IMR-90 (cell line): ENCODE measurements at regions not wholly inside any gene's neighbourhood (a gene's known extent, or its start where the extent isn't known, plus 50 kb on each side); places are given as distances from the start of the nearest gene placed in this dataset.

ENCODE experiments used
- ATAC-seq: fragments of 200-7000 bp; cut with Tn5 transposase; 2 replicates; pipeline ENCODE4 v1.9.1; 2020; ENCODE audit warnings: low read depth, mild to moderate bottlenecking, moderate library complexity
- BruUV-seq: library from RNA; stranded (reverse); fragments of 400-500 nt; replicated peaks from 2 replicates; lab custom pipeline; 2021; lab: Mats Ljungman, UMichigan
- CTCF ChIA-PET: fragments of 300-600 bp; formaldehyde crosslinking; extraction: SDS; loops from one replicate; lab custom pipeline; 2021; ENCODE audit warnings: antibody characterized with exemption; lab: Yijun Ruan, JAX
- POLR2A ChIA-PET: fragments of 300-600 bp; sonication (Branson Sonifier 250); formaldehyde crosslinking; loops from one replicate; lab custom pipeline; 2022; ENCODE audit warnings: antibody characterized with exemption; ENCODE audit not compliant: unreplicated experiment; lab: Charles Lee
- DNase-seq: peaks from one replicate; pipeline ENCODE4 v3.0.0; 2013
- H2AFZ ChIP-seq: replicated peaks from 2 replicates; pipeline ENCODE3; 2013; ENCODE audit warnings: low read length, mild to moderate bottlenecking; ENCODE audit not compliant: poor library complexity
- H2AK5ac ChIP-seq: 2 replicates; pipeline ENCODE4 v1.6.1; 2013; ENCODE audit warnings: low read depth, low read length, inconsistent platforms
- H2AK9ac ChIP-seq: replicated peaks from 2 replicates; pipeline ENCODE3; 2013; ENCODE audit warnings: mild to moderate bottlenecking, low read depth, low read length, moderate library complexity; ENCODE audit not compliant: poor library complexity
- H2BK120ac ChIP-seq: 2 replicates; pipeline ENCODE4 v1.6.1; 2013; ENCODE audit warnings: low read depth, low read length, inconsistent platforms
- H2BK15ac ChIP-seq: 3 replicates; pipeline ENCODE4 v1.6.1; 2013; ENCODE audit warnings: low read depth, low read length, inconsistent platforms
- H2BK20ac ChIP-seq: 2 replicates; pipeline ENCODE4 v1.6.1; 2013; ENCODE audit warnings: low read depth, mild to moderate bottlenecking, inconsistent platforms, low read length, moderate library complexity
- H2BK5ac ChIP-seq: 2 replicates; pipeline ENCODE4 v1.6.1; 2013; ENCODE audit warnings: mild to moderate bottlenecking, low read depth, low read length, inconsistent platforms; ENCODE audit not compliant: poor library complexity, severe bottlenecking
- H3K14ac ChIP-seq: replicated peaks from 2 replicates; pipeline ENCODE4 v1.6.1; 2013; ENCODE audit warnings: low read depth, low read length, inconsistent platforms
- H3K18ac ChIP-seq: 2 replicates; pipeline ENCODE4 v1.6.1; 2013; ENCODE audit warnings: low read depth, low read length, control low read depth
- H3K23ac ChIP-seq: 2 replicates; pipeline ENCODE4 v1.6.1; 2013; ENCODE audit warnings: low read depth, low read length, inconsistent platforms
- H3K27ac ChIP-seq: 2 replicates; pipeline ENCODE4 v1.5.1; 2013; ENCODE audit warnings: mild to moderate bottlenecking, control low read depth, low read length; ENCODE audit not compliant: insufficient read depth
- H3K27me3 ChIP-seq: 2 replicates; pipeline ENCODE4 v1.6.1; 2013; ENCODE audit warnings: low read length; ENCODE audit not compliant: control insufficient read depth, insufficient read depth
- H3K36me3 ChIP-seq: 2 replicates; pipeline ENCODE4 v1.6.1; 2013; ENCODE audit warnings: low read length, mixed read lengths; ENCODE audit not compliant: control insufficient read depth, insufficient read depth
- H3K4ac ChIP-seq: 2 replicates; pipeline ENCODE4 v1.6.1; 2013; ENCODE audit warnings: low read depth, low read length, inconsistent platforms
- H3K4me1 ChIP-seq: 2 replicates; pipeline ENCODE4 v1.6.1; 2013; ENCODE audit warnings: low read length, mixed read lengths; ENCODE audit not compliant: control insufficient read depth, insufficient read depth
- H3K4me2 ChIP-seq: 2 replicates; pipeline ENCODE4 v1.6.1; 2013; ENCODE audit warnings: low read depth, mild to moderate bottlenecking, control low read depth, low read length, moderate library complexity
- H3K4me3 ChIP-seq: 2 replicates; pipeline ENCODE4 v1.5.1; 2013; ENCODE audit warnings: low read depth, mild to moderate bottlenecking, control low read depth, low read length, moderate library complexity; ENCODE audit not compliant: insufficient read depth
- H3K56ac ChIP-seq: 2 replicates; pipeline ENCODE4 v1.6.1; 2013; ENCODE audit warnings: low read length, inconsistent platforms; ENCODE audit not compliant: insufficient read depth; ENCODE audit errors: extremely low read depth
- H3K79me1 ChIP-seq, 2 experiments: 2 replicates each; pipeline ENCODE4 v1.6.1; 2013; ENCODE audit warnings: low read length in 2 of 2, inconsistent platforms in 1 of 2, low read depth in 1 of 2
- H3K9ac ChIP-seq: 2 replicates; pipeline ENCODE4 v1.6.1; 2013; ENCODE audit warnings: low read depth, low read length, control low read depth
- H3K9me1 ChIP-seq: 2 replicates; pipeline ENCODE4 v1.6.1; 2013; ENCODE audit warnings: low read length, inconsistent platforms; ENCODE audit not compliant: insufficient read depth
- H3K9me3 ChIP-seq: 2 replicates; pipeline ENCODE4 v1.6.1; 2013; ENCODE audit warnings: low read length; ENCODE audit not compliant: control insufficient read depth, insufficient read depth
- H4K20me1 ChIP-seq: 2 replicates; pipeline ENCODE4 v1.6.1; 2013; ENCODE audit warnings: low read length, inconsistent platforms; ENCODE audit not compliant: insufficient read depth
- H4K5ac ChIP-seq: 2 replicates; pipeline ENCODE4 v1.6.1; 2013; ENCODE audit warnings: mild to moderate bottlenecking, low read depth, low read length, control low read depth
- H4K8ac ChIP-seq, 2 experiments: 2 replicates each; pipeline ENCODE4 v1.6.1; 2013; ENCODE audit warnings: low read depth in 2 of 2, low read length in 2 of 2, control low read depth in 1 of 2, inconsistent platforms in 1 of 2
- H4K91ac ChIP-seq: 2 replicates; pipeline ENCODE4 v1.6.1; 2013; ENCODE audit warnings: low read depth, low read length, inconsistent platforms; ENCODE audit not compliant: insufficient read depth
- BHLHE40 ChIP-seq: fragments of 150-350 bp; IDR thresholded peaks from 2 replicates; pipeline ENCODE4 v1.6.1; 2016; ENCODE audit warnings: mild to moderate bottlenecking, low read depth, low read length
- CHD1 ChIP-seq: IDR thresholded peaks from 2 replicates; pipeline ENCODE4 v1.6.1; 2012; ENCODE audit warnings: low read depth, low read length, improper control_type of control experiment
- ELK1 ChIP-seq: fragments of 150-350 bp; IDR thresholded peaks from 2 replicates; pipeline ENCODE4 v1.6.1; 2016; ENCODE audit warnings: low read depth, mild to moderate bottlenecking, low read length, moderate library complexity, borderline replicate concordance
- FOS ChIP-seq: fragments of 150-350 bp; IDR thresholded peaks from 2 replicates; pipeline ENCODE4 v1.6.1; 2016; ENCODE audit warnings: low read depth, low read length
- MAFK ChIP-seq: IDR thresholded peaks from 2 replicates; pipeline ENCODE4 v1.6.1; 2012; ENCODE audit warnings: low read depth, low read length, improper control_type of control experiment
- MXI1 ChIP-seq: IDR thresholded peaks from 2 replicates; pipeline ENCODE4 v1.6.1; 2012; ENCODE audit warnings: low read depth, mild to moderate bottlenecking, low read length, moderate library complexity, borderline replicate concordance
- NFE2L2 ChIP-seq: fragments of 150-350 bp; IDR thresholded peaks from 2 replicates; pipeline ENCODE4 v1.6.1; 2016; ENCODE audit warnings: low read depth, mild to moderate bottlenecking, low read length
- POLR2A ChIP-seq: IDR thresholded peaks from 2 replicates; pipeline ENCODE4 v1.6.1; 2012; ENCODE audit warnings: mild to moderate bottlenecking, low read depth, low read length
- RCOR1 ChIP-seq: IDR thresholded peaks from 2 replicates; pipeline ENCODE4 v1.6.1; 2012; ENCODE audit warnings: mild to moderate bottlenecking, low read length, improper control_type of control experiment; ENCODE audit not compliant: insufficient replicate concordance
- WGBS, 2 experiments: methylation state at CpG; one replicate each; pipeline versions ENCODE4 v1.1.5 to v1.1.7; 2013; ENCODE audit warnings: missing lambda C conversion rate in 2 of 2; ENCODE audit not compliant: insufficient read length in 1 of 2; ENCODE audit errors: extremely low coverage in 2 of 2; 5-methylcytosine and 5-hydroxymethylcytosine counted together
- dilution Hi-C: fragments of 300-500 bp; cut with HindIII; formaldehyde crosslinking; loops from one replicate; pipeline ENCODE4 v1.14.3; 2018; ENCODE audit warnings: low sequenced_read_pairs; ENCODE audit not compliant: unreplicated experiment
- in situ Hi-C: fragments of 300-500 bp; cut with MboI; formaldehyde crosslinking; loops from 3 replicates; pipeline ENCODE4 v1.14.3; 2019; ENCODE audit warnings: low sequenced_read_pairs, inconsistent platforms, mixed read lengths
- intact Hi-C: fragments of 100-400 bp; cut with micrococcal nuclease; formaldehyde crosslinking; loops from 2 replicates; pipeline ENCODE4 v1.10.0; 2022
- TF ChIP-seq, protein P1 (sequence below): conservative IDR thresholded peaks from 2 replicates; pipeline ENCODE4 v1.5.1; 2012; ENCODE audit warnings: mild to moderate bottlenecking, low read depth, low read length, improper control_type of control experiment

GRCh38 chr19:27672309-27673047 lies 1540.5 kb downstream of the UQCRFS1 start:
- dilution Hi-C loops = no loop called here
- H2BK15ac ChIP-seq = no peak overlapping the region
- H2AK9ac ChIP-seq = no peak overlapping the region
- no peak overlapping the region for H4K8ac ChIP-seq
- no peak overlapping the region for H3K18ac ChIP-seq
- H3K4me1 ChIP-seq = no peaks in the 10 kb centered on the region
- no peak overlapping the region for H3K14ac ChIP-seq
- no peak overlapping the region for H2BK20ac ChIP-seq
- no peak overlapping the region for H3K23ac ChIP-seq
- intact Hi-C loops = no loop called here
- H3K9ac ChIP-seq = no peak overlapping the region
- H4K91ac ChIP-seq = no peak overlapping the region
- no peak overlapping the region for H2AK5ac ChIP-seq
- TF ChIP-seq FOS (no peak), MAFK (no peak), RCOR1 (no peak), NFE2L2 (no peak), BHLHE40 (no peak), MXI1 (no peak), ELK1 (no peak), POLR2A (no peak), CHD1 (no peak)
- TF ChIP-seq, protein P1, sequence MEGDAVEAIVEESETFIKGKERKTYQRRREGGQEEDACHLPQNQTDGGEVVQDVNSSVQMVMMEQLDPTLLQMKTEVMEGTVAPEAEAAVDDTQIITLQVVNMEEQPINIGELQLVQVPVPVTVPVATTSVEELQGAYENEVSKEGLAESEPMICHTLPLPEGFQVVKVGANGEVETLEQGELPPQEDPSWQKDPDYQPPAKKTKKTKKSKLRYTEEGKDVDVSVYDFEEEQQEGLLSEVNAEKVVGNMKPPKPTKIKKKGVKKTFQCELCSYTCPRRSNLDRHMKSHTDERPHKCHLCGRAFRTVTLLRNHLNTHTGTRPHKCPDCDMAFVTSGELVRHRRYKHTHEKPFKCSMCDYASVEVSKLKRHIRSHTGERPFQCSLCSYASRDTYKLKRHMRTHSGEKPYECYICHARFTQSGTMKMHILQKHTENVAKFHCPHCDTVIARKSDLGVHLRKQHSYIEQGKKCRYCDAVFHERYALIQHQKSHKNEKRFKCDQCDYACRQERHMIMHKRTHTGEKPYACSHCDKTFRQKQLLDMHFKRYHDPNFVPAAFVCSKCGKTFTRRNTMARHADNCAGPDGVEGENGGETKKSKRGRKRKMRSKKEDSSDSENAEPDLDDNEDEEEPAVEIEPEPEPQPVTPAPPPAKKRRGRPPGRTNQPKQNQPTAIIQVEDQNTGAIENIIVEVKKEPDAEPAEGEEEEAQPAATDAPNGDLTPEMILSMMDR = no peak
- no peaks in the 10 kb centered on the region for H3K79me1 ChIP-seq
- H2BK5ac ChIP-seq = no peak overlapping the region
- no peak overlapping the region for H3K4ac ChIP-seq
- no peak overlapping the region for H4K5ac ChIP-seq
- H3K56ac ChIP-seq = no peak overlapping the region
- H3K27ac ChIP-seq = no peak overlapping the region
- H2BK120ac ChIP-seq = no peak overlapping the region
- H3K9me1 ChIP-seq = no peaks in the 10 kb centered on the region
- H3K9me3 ChIP-seq = peaks cover 24% of the 10 kb centered on the region
- in situ Hi-C loops = no loop called here
- ChIA-PET POLR2A (no interaction called here), CTCF (no interaction called here)
- WGBS, 2 experiments = no CpG with 5 or more reads among the region's 10 CpGs
- H3K36me3 ChIP-seq = no peaks in the 10 kb centered on the region
- H4K20me1 ChIP-seq = no peaks in the 10 kb centered on the region
- H3K4me3 ChIP-seq = no peak overlapping the region
- H3K27me3 ChIP-seq = no peaks in the 10 kb centered on the region
- ATAC-seq (no peak), DNase-seq (no peak)
- no peak overlapping the region for H3K4me2 ChIP-seq
- H2AFZ ChIP-seq = no peak overlapping the region
- no TSS peak for BruUV-seq
